22Rv1 (cell line): ENCODE measurements at regions not wholly inside any gene's neighbourhood (a gene's known extent, or its start where the extent isn't known, plus 50 kb on each side); places are given as distances from the start of the nearest gene placed in this dataset.
"Not testable (repeated sequence)": the region's sequence is repeated elsewhere in the genome, so short reads cannot be mapped to it uniquely, and the experiment has no call there.

Experiments
- CTCF ChIP-seq: fragments of 450-650 bp; IDR thresholded peaks from 2 replicates; pipeline ENCODE4 v1.5.1; 2017; ENCODE audit warnings: mild to moderate bottlenecking
- ZFX ChIP-seq: fragments of 450-650 bp; IDR thresholded peaks from 2 replicates; pipeline ENCODE4 v1.6.1; 2017; ENCODE audit warnings: antibody characterized with exemption, borderline replicate concordance

- not testable (repeated sequence) for TF ChIP-seq CTCF, ZFX
Observed at GRCh38 chr9:41246702-41247101, 57.6 kb upstream of the ZNG1F start.
